Hepatic stellate cell (primary cell): ENCODE measurements at regions not wholly inside any gene's neighbourhood (a gene's known extent, or its start where the extent isn't known, plus 50 kb on each side); places are given as distances from the start of the nearest gene placed in this dataset.
A peak's percentile ranks its signal among the peaks of the same experiment; 100 is the strongest.

Experiments used
- DNase-seq: peaks from one replicate; pipeline ENCODE4 v3.0.0; 2011; ENCODE audit warnings: low spot score

GRCh38 chr2:217113491-217113890 lies 253.6 kb upstream of the TNP1 start:
- DNase-seq: no peak

- DNase-seq: no peak
Observed at GRCh38 chr2:217110550-217110949, 250.7 kb upstream of the TNP1 start.

GRCh38 chr2:217108575-217109027 lies 248.7 kb upstream of the TNP1 start:
- DNase-seq: no peak

- no peak for DNase-seq
Observed at GRCh38 chr2:217108086-217108485, 248.2 kb upstream of the TNP1 start.

- DNase-seq: no peak
Observed at GRCh38 chr2:217107480-217107879, 247.6 kb upstream of the TNP1 start.

- peak; percentile 26 for DNase-seq
Observed at GRCh38 chr2:217106650-217107014, 246.8 kb upstream of the TNP1 start.

- peak; percentile 65 for DNase-seq
Observed at GRCh38 chr2:217105733-217106649, 246.1 kb upstream of the TNP1 start.

GRCh38 chr2:217103752-217104545 lies 244.1 kb upstream of the TNP1 start:
- DNase-seq: no peak

- no peak for DNase-seq
Observed at GRCh38 chr2:217102956-217103355, 243.1 kb upstream of the TNP1 start.

- DNase-seq: no peak
Observed at GRCh38 chr2:217101972-217102371, 242.1 kb upstream of the TNP1 start.

GRCh38 chr2:217099561-217099960 lies 239.7 kb upstream of the TNP1 start:
- peak; percentile 44 for DNase-seq

GRCh38 chr2:217098435-217098834 lies 238.6 kb upstream of the TNP1 start:
- DNase-seq: no peak

GRCh38 chr2:217097346-217097745 lies 237.5 kb upstream of the TNP1 start:
- DNase-seq: no peak

GRCh38 chr2:217096474-217097225 lies 236.8 kb upstream of the TNP1 start:
- no peak for DNase-seq

- no peak for DNase-seq
Observed at GRCh38 chr2:217095511-217096205, 235.8 kb upstream of the TNP1 start.

GRCh38 chr2:217092710-217093379 lies 233.0 kb upstream of the TNP1 start:
- no peak for DNase-seq

- no peak for DNase-seq
Observed at GRCh38 chr2:217091531-217091930, 231.7 kb upstream of the TNP1 start.

- no peak for DNase-seq
Observed at GRCh38 chr2:217090884-217091283, 231.0 kb upstream of the TNP1 start.

- peak; percentile 39 for DNase-seq
Observed at GRCh38 chr2:217090024-217090473, 230.2 kb upstream of the TNP1 start.

GRCh38 chr2:217086718-217087117 lies 226.9 kb upstream of the TNP1 start:
- no peak for DNase-seq

GRCh38 chr2:217086038-217086522 lies 226.2 kb upstream of the TNP1 start:
- DNase-seq: no peak
